DND-41 (cell line): ENCODE measurements at regions not wholly inside any gene's neighbourhood (a gene's known extent, or its start where the extent isn't known, plus 50 kb on each side); places are given as distances from the start of the nearest gene placed in this dataset.

Source experiments
- ATAC-seq: fragments of 200-7000 bp; cut with Tn5 transposase; 3 replicates; pipeline ENCODE4 v1.9.1; 2021; ENCODE audit warnings: low read depth; ENCODE audit not compliant: insufficient read depth
- DNase-seq: peaks from one replicate; pipeline ENCODE4 v3.0.0-alpha.2; 2020
- H2AFZ ChIP-seq: 2 replicates; pipeline ENCODE4 v1.6.0; 2012; ENCODE audit warnings: low read depth, low read length
- H3K27ac ChIP-seq: 2 replicates; pipeline ENCODE4 v1.5.1; 2012; ENCODE audit warnings: low read length, inconsistent platforms
- H3K27me3 ChIP-seq: fragments of 200-600 bp; sonication (generic); 2 replicates; pipeline ENCODE4 v1.6.0; 2012; ENCODE audit warnings: low read length, mild to moderate bottlenecking, inconsistent platforms; ENCODE audit not compliant: insufficient read depth, poor library complexity
- H3K36me3 ChIP-seq: 2 replicates; pipeline ENCODE4 v1.5.1; 2012; ENCODE audit warnings: low read length, inconsistent platforms; ENCODE audit not compliant: insufficient read depth
- H3K4me1 ChIP-seq: 2 replicates; pipeline ENCODE4 v1.5.1; 2012; ENCODE audit warnings: mild to moderate bottlenecking, low read length; ENCODE audit not compliant: insufficient read depth
- H3K4me2 ChIP-seq: 2 replicates; pipeline ENCODE4 v1.6.0; 2012; ENCODE audit warnings: mild to moderate bottlenecking, moderate library complexity, low read length, inconsistent platforms; ENCODE audit not compliant: insufficient read depth
- H3K4me3 ChIP-seq, 2 experiments: fragments of 200-600 bp in 1 of 2; shearing (Covaris generic) in 1 of 2; 2 replicates each; pipeline ENCODE4 v1.5.1; 2012 to 2016; ENCODE audit warnings: inconsistent platforms in 2 of 2, low read length in 2 of 2, mild to moderate bottlenecking in 2 of 2, low read depth in 1 of 2, moderate library complexity in 1 of 2
- H3K79me2 ChIP-seq: 2 replicates; pipeline ENCODE4 v1.6.0; 2012; ENCODE audit warnings: low read length, inconsistent platforms; ENCODE audit not compliant: insufficient read depth
- H3K9ac ChIP-seq: 2 replicates; pipeline ENCODE4 v1.6.0; 2012; ENCODE audit warnings: low read depth, mild to moderate bottlenecking, inconsistent platforms, low read length, moderate library complexity
- H3K9me3 ChIP-seq: 2 replicates; pipeline ENCODE4 v1.5.1; 2012; ENCODE audit warnings: low read length, moderate library complexity, mild to moderate bottlenecking, inconsistent platforms; ENCODE audit not compliant: insufficient read depth, severe bottlenecking
- H4K20me1 ChIP-seq: 2 replicates; pipeline ENCODE4 v1.6.0; 2012; ENCODE audit warnings: low read length; ENCODE audit not compliant: insufficient read depth
- EZH2 ChIP-seq: IDR thresholded peaks from 3 replicates; pipeline ENCODE4 v1.6.1; 2012; ENCODE audit warnings: borderline replicate concordance, low read depth, mild to moderate bottlenecking, moderate library complexity, low read length, inconsistent platforms; ENCODE audit not compliant: severe bottlenecking
- TF ChIP-seq, protein P1 (sequence below): IDR thresholded peaks from 2 replicates; pipeline ENCODE4 v1.5.1; 2012; ENCODE audit warnings: borderline replicate concordance, low read length, moderate library complexity, mild to moderate bottlenecking; ENCODE audit not compliant: poor library complexity, severe bottlenecking; ENCODE audit errors: extremely low read depth

DNA sequence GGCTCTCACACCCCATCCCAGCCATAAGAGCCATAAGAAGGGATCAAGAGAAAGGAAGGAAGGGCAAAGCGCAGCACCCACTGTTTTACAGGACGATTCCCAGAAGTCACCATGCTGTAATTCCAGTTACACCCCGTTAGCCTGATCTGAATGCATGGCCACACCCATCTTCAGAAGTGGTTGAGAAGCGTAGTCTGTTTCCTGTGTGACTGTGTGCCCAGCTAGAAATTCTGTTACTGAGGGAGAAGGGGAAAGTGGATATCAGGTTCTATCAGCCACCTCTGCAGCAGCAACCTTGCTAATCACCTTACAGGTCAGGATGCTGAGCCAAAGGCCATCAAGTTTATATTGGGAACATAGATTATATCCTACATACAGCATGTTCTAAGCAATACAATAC lies 260.0 kb downstream of the ABHD5 start:
- peak; percentile 68 for ATAC-seq
- H4K20me1 ChIP-seq: no peaks in the 10 kb centered on the region; the same call in 1 of the 2 replicates
- no peak overlapping the region for H3K4me2 ChIP-seq
- H3K79me2 ChIP-seq: no peaks in the 10 kb centered on the region
- H3K27me3 ChIP-seq: peaks cover 21% of the 10 kb centered on the region
- no peaks in the 10 kb centered on the region for H3K9me3 ChIP-seq
- H3K36me3 ChIP-seq: no peaks in the 10 kb centered on the region
- no peak overlapping the region for H3K9ac ChIP-seq
- no peak for TF ChIP-seq EZH2
- TF ChIP-seq, protein P1, sequence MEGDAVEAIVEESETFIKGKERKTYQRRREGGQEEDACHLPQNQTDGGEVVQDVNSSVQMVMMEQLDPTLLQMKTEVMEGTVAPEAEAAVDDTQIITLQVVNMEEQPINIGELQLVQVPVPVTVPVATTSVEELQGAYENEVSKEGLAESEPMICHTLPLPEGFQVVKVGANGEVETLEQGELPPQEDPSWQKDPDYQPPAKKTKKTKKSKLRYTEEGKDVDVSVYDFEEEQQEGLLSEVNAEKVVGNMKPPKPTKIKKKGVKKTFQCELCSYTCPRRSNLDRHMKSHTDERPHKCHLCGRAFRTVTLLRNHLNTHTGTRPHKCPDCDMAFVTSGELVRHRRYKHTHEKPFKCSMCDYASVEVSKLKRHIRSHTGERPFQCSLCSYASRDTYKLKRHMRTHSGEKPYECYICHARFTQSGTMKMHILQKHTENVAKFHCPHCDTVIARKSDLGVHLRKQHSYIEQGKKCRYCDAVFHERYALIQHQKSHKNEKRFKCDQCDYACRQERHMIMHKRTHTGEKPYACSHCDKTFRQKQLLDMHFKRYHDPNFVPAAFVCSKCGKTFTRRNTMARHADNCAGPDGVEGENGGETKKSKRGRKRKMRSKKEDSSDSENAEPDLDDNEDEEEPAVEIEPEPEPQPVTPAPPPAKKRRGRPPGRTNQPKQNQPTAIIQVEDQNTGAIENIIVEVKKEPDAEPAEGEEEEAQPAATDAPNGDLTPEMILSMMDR: no peak
- no peak overlapping the region for H3K27ac ChIP-seq
- H3K4me1 ChIP-seq: no peaks in the 10 kb centered on the region; the same call in 1 of the 2 replicates
- peak; percentile 10 for DNase-seq
- no peak overlapping the region for H3K4me3 ChIP-seq
- H2AFZ ChIP-seq: no peak overlapping the region

DNA sequence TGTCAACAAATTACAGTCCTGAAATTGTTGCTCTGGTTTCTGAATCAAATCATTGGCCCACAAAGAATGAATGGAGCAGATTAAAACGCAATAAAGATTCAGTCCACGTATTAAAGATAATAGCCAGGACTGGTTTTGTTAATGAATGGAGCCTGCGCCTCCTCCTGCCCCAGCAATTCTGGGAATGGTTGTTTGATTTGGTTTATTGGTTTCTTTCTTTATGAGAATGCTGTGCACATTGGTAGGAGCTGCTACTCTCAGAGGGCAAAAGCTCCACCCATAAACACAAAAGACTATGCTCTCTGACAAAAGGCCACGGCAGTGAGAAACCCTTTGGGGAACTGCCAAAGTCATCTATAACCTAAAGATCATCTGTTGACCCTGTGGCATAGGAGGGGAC lies 261.1 kb downstream of the ABHD5 start:
- TF ChIP-seq, protein P1: no peak
- TF ChIP-seq EZH2: no peak
- Histone ChIP-seq H3K9me3 (no peaks in the 10 kb centered on the region), H3K4me3 (no peak overlapping the region), H2AFZ (no peak overlapping the region), H3K27me3 (peaks cover 29% of the 10 kb centered on the region), H4K20me1 (no peaks in the 10 kb centered on the region; the same call in 1 of the 2 replicates), H3K79me2 (no peaks in the 10 kb centered on the region), H3K9ac (no peak overlapping the region), H3K27ac (no peak overlapping the region), H3K4me2 (no peak overlapping the region), H3K4me1 (no peaks in the 10 kb centered on the region; the same call in 1 of the 2 replicates), H3K36me3 (no peaks in the 10 kb centered on the region)
- DNase-seq: no peak
- ATAC-seq: no peak

DNA sequence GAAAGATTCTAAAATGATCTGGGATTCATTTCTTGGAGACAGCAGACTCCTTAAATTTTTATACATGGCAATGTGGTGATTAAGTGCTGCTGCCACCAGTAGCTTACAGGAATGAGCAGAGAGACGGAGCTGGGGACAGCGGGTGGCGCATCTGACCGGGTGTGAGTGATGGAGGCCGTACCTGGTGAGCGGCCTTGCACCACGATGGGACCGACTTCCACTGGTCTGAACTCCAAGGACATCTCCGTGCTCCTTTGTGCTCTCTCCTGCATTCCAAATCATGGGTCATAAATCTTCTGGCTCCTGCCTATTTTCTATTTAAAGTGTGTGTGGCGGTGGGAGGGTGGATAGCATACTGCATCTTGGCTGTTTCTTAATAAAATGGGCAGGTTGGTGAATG lies 262.6 kb downstream of the ABHD5 start:
- H3K4me1 ChIP-seq: no peaks in the 10 kb centered on the region; the same call in 1 of the 2 replicates
- H3K4me3 ChIP-seq: no peak overlapping the region
- no peak for DNase-seq

More for the DNA sequence above, 262.6 kb downstream of the ABHD5 start:
- no peak for TF ChIP-seq EZH2
- TF ChIP-seq, protein P1: no peak
- Histone ChIP-seq H3K79me2 (no peaks in the 10 kb centered on the region), H3K36me3 (no peaks in the 10 kb centered on the region), H3K27me3 (peaks cover 31% of the 10 kb centered on the region), H4K20me1 (no peaks in the 10 kb centered on the region; the same call in 1 of the 2 replicates), H3K9ac (no peak overlapping the region), H3K4me2 (no peak overlapping the region), H2AFZ (no peak overlapping the region), H3K27ac (no peak overlapping the region), H3K9me3 (no peaks in the 10 kb centered on the region)
- no peak for ATAC-seq
